GM10248 (cell line): ENCODE measurements at regions not wholly inside any gene's neighbourhood (a gene's known extent, or its start where the extent isn't known, plus 50 kb on each side); places are given as distances from the start of the nearest gene placed in this dataset.
"Not testable (repeated sequence)": the region's sequence is repeated elsewhere in the genome, so short reads cannot be mapped to it uniquely, and the experiment has no call there.

ENCODE experiments used
- CTCF ChIA-PET: fragments of 300-600 bp; sonication (Branson Sonifier 250); formaldehyde crosslinking; extraction: SDS; loops from one replicate; lab custom pipeline; 2021; ENCODE audit warnings: antibody characterized with exemption; lab: Yijun Ruan, JAX
- POLR2A ChIA-PET: fragments of 350-650 bp; sonication (Branson Sonifier 250); formaldehyde crosslinking; extraction: SDS; loops from one replicate; lab custom pipeline; 2020; ENCODE audit warnings: antibody characterized with exemption; lab: Yijun Ruan, JAX
- DNase-seq: peaks from one replicate; pipeline ENCODE4 v3.0.0; 2012; ENCODE audit errors: extremely low spot score
- CTCF ChIP-seq: IDR thresholded peaks from 2 replicates; pipeline ENCODE4 v1.5.1; 2012; ENCODE audit warnings: mild to moderate bottlenecking, low read depth; ENCODE audit errors: extremely low read depth, missing control alignments, control extremely low read depth

- POLR2A ChIA-PET = no interaction called here
- DNase-seq = no peak
- no peak for TF ChIP-seq CTCF
- CTCF ChIA-PET = no interaction called here
Observed at GRCh38 chr10:33087922-33088321, 129.9 kb upstream of the ITGB1 start.

GRCh38 chr10:33087152-33087551, 129.1 kb upstream of the ITGB1 start:
- CTCF ChIA-PET = no interaction called here
- no peak for DNase-seq
- no peak for TF ChIP-seq CTCF
- POLR2A ChIA-PET = no interaction called here

- POLR2A ChIA-PET = interaction anchor here (0.6 kb wide), 1 partner anchor 810 kb away, joined by 3 read pairs; no protein-coding TSS in a partner anchor
- DNase-seq = no peak
- CTCF ChIA-PET = no interaction called here
- TF ChIP-seq CTCF = no peak
Observed at GRCh38 chr10:33086100-33086499, 128.1 kb upstream of the ITGB1 start.

GRCh38 chr10:33085313-33085833, 127.3 kb upstream of the ITGB1 start:
- no peak for TF ChIP-seq CTCF
- ChIA-PET CTCF (no interaction called here), POLR2A (no interaction called here)
- DNase-seq = no peak

- ChIA-PET CTCF (interaction anchor here (1.9 kb wide), 1 partner anchor 9 kb away, joined by 5 read pairs; no protein-coding TSS in a partner anchor), POLR2A (no interaction called here)
- DNase-seq = no peak
- no peak for TF ChIP-seq CTCF
Observed at GRCh38 chr10:33084453-33084852, 126.4 kb upstream of the ITGB1 start.

- no peak for TF ChIP-seq CTCF
- no peak for DNase-seq
- ChIA-PET CTCF (no interaction called here), POLR2A (interaction anchor here (0.6 kb wide), 1 partner anchor 540 kb away, joined by 4 read pairs; no protein-coding TSS in a partner anchor)
Observed at GRCh38 chr10:33082373-33082895, 124.4 kb upstream of the ITGB1 start.

GRCh38 chr10:33080467-33080866, 122.4 kb upstream of the ITGB1 start:
- CTCF ChIA-PET = not testable (repeated sequence)

More at GRCh38 chr10:33080467-33080866, 122.4 kb upstream of the ITGB1 start:
- DNase-seq, POLR2A ChIA-PET: not testable (repeated sequence)
